ENCODE measurements at regions not wholly inside any gene's neighbourhood (a gene's known extent, or its start where the extent isn't known, plus 50 kb on each side); places are given as distances from the start of the nearest gene placed in this dataset.

DNA sequence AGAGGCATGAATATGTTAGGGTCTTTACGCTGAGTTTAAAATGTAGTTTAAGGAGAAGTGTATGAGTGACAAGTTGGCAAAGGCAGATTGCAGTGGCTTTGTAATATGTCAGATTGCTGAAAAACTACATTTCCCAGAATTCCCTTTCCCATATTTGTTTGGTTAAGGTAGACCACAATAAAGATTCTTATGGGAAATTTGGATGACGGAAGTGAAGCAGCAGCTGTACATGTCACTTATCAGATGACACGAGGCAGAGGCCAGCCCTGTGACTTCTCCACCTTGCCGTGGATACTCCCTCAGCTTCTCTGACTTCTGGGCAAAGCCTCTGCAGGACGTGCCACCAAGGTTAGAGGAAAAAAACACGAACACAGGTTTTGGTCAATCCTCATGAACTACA, 229.7 kb upstream of the DKK2 start:
- TF ChIP-seq, protein P1, sequence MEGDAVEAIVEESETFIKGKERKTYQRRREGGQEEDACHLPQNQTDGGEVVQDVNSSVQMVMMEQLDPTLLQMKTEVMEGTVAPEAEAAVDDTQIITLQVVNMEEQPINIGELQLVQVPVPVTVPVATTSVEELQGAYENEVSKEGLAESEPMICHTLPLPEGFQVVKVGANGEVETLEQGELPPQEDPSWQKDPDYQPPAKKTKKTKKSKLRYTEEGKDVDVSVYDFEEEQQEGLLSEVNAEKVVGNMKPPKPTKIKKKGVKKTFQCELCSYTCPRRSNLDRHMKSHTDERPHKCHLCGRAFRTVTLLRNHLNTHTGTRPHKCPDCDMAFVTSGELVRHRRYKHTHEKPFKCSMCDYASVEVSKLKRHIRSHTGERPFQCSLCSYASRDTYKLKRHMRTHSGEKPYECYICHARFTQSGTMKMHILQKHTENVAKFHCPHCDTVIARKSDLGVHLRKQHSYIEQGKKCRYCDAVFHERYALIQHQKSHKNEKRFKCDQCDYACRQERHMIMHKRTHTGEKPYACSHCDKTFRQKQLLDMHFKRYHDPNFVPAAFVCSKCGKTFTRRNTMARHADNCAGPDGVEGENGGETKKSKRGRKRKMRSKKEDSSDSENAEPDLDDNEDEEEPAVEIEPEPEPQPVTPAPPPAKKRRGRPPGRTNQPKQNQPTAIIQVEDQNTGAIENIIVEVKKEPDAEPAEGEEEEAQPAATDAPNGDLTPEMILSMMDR (IDR thresholded peaks at IDR 0.05 in 8 of 11, conservative IDR thresholded peaks at IDR 0.05 in 3 of 11): no peak
- TF ChIP-seq POLR2AphosphoS5 (IDR thresholded peaks at IDR 0.05): no peak
- no peak for TF ChIP-seq POLR2A (IDR thresholded peaks at IDR 0.05)
